OCI-LY3 (cell line): ENCODE measurements at regions not wholly inside any gene's neighbourhood (a gene's known extent, or its start where the extent isn't known, plus 50 kb on each side); places are given as distances from the start of the nearest gene placed in this dataset.

Experiments used
- H2AFZ ChIP-seq: fragments of 200-600, 300-600 bp; shearing (Covaris generic); 2 replicates; pipeline ENCODE4 v1.6.0; 2014; ENCODE audit warnings: antibody characterized with exemption, low read depth, low read length
- H3K27ac ChIP-seq: fragments of 200-600, 300-600 bp; sonication (generic); 2 replicates; pipeline ENCODE4 v1.5.1; 2014; ENCODE audit warnings: mild to moderate bottlenecking, low read length, moderate library complexity, mixed read lengths
- H3K27me3 ChIP-seq: fragments of 200-600, 300-600 bp; sonication (generic); 2 replicates; pipeline ENCODE4 v1.6.1; 2014; ENCODE audit warnings: low read depth, low read length, mixed read lengths
- H3K36me3 ChIP-seq: fragments of 200-600, 300-600 bp; sonication (generic); replicated peaks from 2 replicates; pipeline ENCODE3; 2014; ENCODE audit warnings: low read depth, low read length, mixed read lengths
- H3K4me1 ChIP-seq: fragments of 300-600, 200-600 bp; sonication (generic); 2 replicates; pipeline ENCODE4 v1.6.1; 2014; ENCODE audit warnings: low read length, mixed read lengths
- H3K4me2 ChIP-seq: fragments of 200-600, 300-600 bp; sonication (generic); 2 replicates; pipeline ENCODE4 v1.6.1; 2014; ENCODE audit warnings: low read length, mixed read lengths
- H3K4me3 ChIP-seq: fragments of 300-600, 200-600 bp; sonication (generic); 2 replicates; pipeline ENCODE4 v1.5.1; 2014; ENCODE audit warnings: antibody characterized with exemption, mild to moderate bottlenecking, low read length, moderate library complexity
- H3K79me2 ChIP-seq: fragments of 300-600, 200-600 bp; shearing (Covaris generic); 2 replicates; pipeline ENCODE4 v1.6.1; 2014; ENCODE audit warnings: mild to moderate bottlenecking, low read length, mixed read lengths
- H3K9ac ChIP-seq: fragments of 300-600, 200-600 bp; shearing (Covaris generic); 2 replicates; pipeline ENCODE4 v1.6.0; 2014; ENCODE audit warnings: mild to moderate bottlenecking, low read length, moderate library complexity
- H3K9me3 ChIP-seq: fragments of 200-600, 300-600 bp; shearing (Covaris generic); 2 replicates; pipeline ENCODE4 v1.6.1; 2014; ENCODE audit warnings: low read length, mixed read lengths; ENCODE audit not compliant: insufficient read depth
- H4K20me1 ChIP-seq: fragments of 200-600, 300-600 bp; sonication (generic); 2 replicates; pipeline ENCODE4 v1.6.1; 2016; ENCODE audit warnings: low read length, mixed read lengths; ENCODE audit not compliant: insufficient read depth
- CTCF ChIP-seq: fragments of 200-600, 300-600 bp; sonication (generic); IDR thresholded peaks from 2 replicates; pipeline ENCODE4 v1.5.1; 2014; ENCODE audit warnings: antibody characterized with exemption, low read length, low read depth
- EZH2phosphoT487 ChIP-seq: fragments of 200-600 bp; shearing (Covaris generic); IDR thresholded peaks from 2 replicates; pipeline ENCODE4 v1.6.1; 2018; ENCODE audit warnings: antibody characterized with exemption, mixed run types, low read depth

GRCh38 chr3:66617351-66617750 is 116.5 kb upstream of the LRIG1 start:
- Histone ChIP-seq H3K27me3 (no peaks in the 10 kb centered on the region), H3K36me3 (no peaks in the 10 kb centered on the region), H3K4me2 (no peak overlapping the region), H3K4me1 (no peaks in the 10 kb centered on the region), H3K79me2 (no peaks in the 10 kb centered on the region), H3K4me3 (no peak overlapping the region), H4K20me1 (no peaks in the 10 kb centered on the region), H3K9ac (no peak overlapping the region), H2AFZ (no peak overlapping the region), H3K27ac (no peak overlapping the region), H3K9me3 (no peaks in the 10 kb centered on the region)
- TF ChIP-seq EZH2phosphoT487 (no peak), CTCF (no peak)

- no peaks in the 10 kb centered on the region for H3K36me3 ChIP-seq
- H3K27ac ChIP-seq = no peak overlapping the region
- H3K4me2 ChIP-seq = no peak overlapping the region
- no peak overlapping the region for H3K9ac ChIP-seq
- H3K27me3 ChIP-seq = no peaks in the 10 kb centered on the region
- H3K4me3 ChIP-seq = no peak overlapping the region
- no peaks in the 10 kb centered on the region for H3K4me1 ChIP-seq
- H4K20me1 ChIP-seq = no peaks in the 10 kb centered on the region
- no peaks in the 10 kb centered on the region for H3K9me3 ChIP-seq
- no peak for TF ChIP-seq CTCF
- no peak for TF ChIP-seq EZH2phosphoT487
- no peak overlapping the region for H2AFZ ChIP-seq
- no peaks in the 10 kb centered on the region for H3K79me2 ChIP-seq
Measured at GRCh38 chr3:66618066-66618465, 117.2 kb upstream of the LRIG1 start.

- H3K27me3 ChIP-seq = no peaks in the 10 kb centered on the region
- H3K27ac ChIP-seq = no peak overlapping the region
- no peak overlapping the region for H3K4me3 ChIP-seq
- H3K9ac ChIP-seq = no peak overlapping the region
- H3K4me2 ChIP-seq = no peak overlapping the region
- H3K79me2 ChIP-seq = no peaks in the 10 kb centered on the region
- no peaks in the 10 kb centered on the region for H3K4me1 ChIP-seq
- H3K36me3 ChIP-seq = no peaks in the 10 kb centered on the region
- no peaks in the 10 kb centered on the region for H4K20me1 ChIP-seq
- no peak for TF ChIP-seq CTCF
- no peak for TF ChIP-seq EZH2phosphoT487
- no peaks in the 10 kb centered on the region for H3K9me3 ChIP-seq
- no peak overlapping the region for H2AFZ ChIP-seq
Measured at GRCh38 chr3:66620296-66620695, 119.5 kb upstream of the LRIG1 start.

GRCh38 chr3:66622756-66623457 is 122.1 kb upstream of the LRIG1 start:
- Histone ChIP-seq H3K4me1 (no peaks in the 10 kb centered on the region), H3K9ac (no peak overlapping the region), H2AFZ (no peak overlapping the region), H3K27ac (no peak overlapping the region), H3K36me3 (no peaks in the 10 kb centered on the region), H3K4me3 (no peak overlapping the region), H3K4me2 (no peak overlapping the region), H4K20me1 (no peaks in the 10 kb centered on the region), H3K27me3 (no peaks in the 10 kb centered on the region), H3K79me2 (no peaks in the 10 kb centered on the region), H3K9me3 (no peaks in the 10 kb centered on the region)
- no peak for TF ChIP-seq CTCF
- no peak for TF ChIP-seq EZH2phosphoT487
